ENCODE measurements at regions not wholly inside any gene's neighbourhood (a gene's known extent, or its start where the extent isn't known, plus 50 kb on each side); places are given as distances from the start of the nearest gene placed in this dataset.

DNA sequence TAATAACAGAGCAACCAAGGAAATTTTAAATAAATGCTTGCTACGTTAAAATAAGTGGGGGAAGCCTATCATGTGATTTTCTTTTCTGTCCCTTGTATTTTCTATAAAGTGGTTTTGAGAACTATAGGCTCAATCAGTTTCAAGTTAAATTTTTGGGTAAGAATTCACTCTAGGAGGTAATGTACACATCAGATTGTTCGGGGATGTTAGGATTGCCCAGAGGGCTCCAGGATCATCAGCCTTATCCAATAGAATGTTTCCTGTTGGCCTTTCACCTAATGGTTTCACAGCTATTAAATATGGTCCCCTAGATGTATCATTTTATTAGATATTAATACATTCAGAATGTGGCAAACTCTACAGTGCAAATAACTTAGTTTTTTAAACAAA, 438.4 kb upstream of the NPVF start:
- TF ChIP-seq, protein P1, sequence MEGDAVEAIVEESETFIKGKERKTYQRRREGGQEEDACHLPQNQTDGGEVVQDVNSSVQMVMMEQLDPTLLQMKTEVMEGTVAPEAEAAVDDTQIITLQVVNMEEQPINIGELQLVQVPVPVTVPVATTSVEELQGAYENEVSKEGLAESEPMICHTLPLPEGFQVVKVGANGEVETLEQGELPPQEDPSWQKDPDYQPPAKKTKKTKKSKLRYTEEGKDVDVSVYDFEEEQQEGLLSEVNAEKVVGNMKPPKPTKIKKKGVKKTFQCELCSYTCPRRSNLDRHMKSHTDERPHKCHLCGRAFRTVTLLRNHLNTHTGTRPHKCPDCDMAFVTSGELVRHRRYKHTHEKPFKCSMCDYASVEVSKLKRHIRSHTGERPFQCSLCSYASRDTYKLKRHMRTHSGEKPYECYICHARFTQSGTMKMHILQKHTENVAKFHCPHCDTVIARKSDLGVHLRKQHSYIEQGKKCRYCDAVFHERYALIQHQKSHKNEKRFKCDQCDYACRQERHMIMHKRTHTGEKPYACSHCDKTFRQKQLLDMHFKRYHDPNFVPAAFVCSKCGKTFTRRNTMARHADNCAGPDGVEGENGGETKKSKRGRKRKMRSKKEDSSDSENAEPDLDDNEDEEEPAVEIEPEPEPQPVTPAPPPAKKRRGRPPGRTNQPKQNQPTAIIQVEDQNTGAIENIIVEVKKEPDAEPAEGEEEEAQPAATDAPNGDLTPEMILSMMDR (conservative IDR thresholded peaks at IDR 0.05 in 1 of 2, IDR thresholded peaks at IDR 0.05 in 1 of 2; ENCODE audit: extremely low read depth in 1 of 2, insufficient read depth in 1 of 2, low read depth in 1 of 2, low read length in 2 of 2), result no peak
- TF ChIP-seq EZH2 (IDR thresholded peaks at IDR 0.05; ENCODE audit: borderline replicate concordance, low read length), result no peak
